CD4-positive, CD25-positive, alpha-beta regulatory T cell (primary cell): ENCODE measurements at regions not wholly inside any gene's neighbourhood (a gene's known extent, or its start where the extent isn't known, plus 50 kb on each side); places are given as distances from the start of the nearest gene placed in this dataset.

Experiments used
- ATAC-seq, 2 donors: fragments of 150-1000 bp; cut with Tn5 transposase; one replicate each; pipeline ENCODE4 v1.10.0; 2021; ENCODE audit warnings: low read depth in 2 of 2, moderate number of reproducible peaks in 2 of 2, moderate library complexity in 1 of 2
- DNase-seq, 3 donors: peaks; one replicate each; pipeline versions ENCODE4 v3.0.0 to v3.0.0-alpha.2; 2012 to 2022; ENCODE audit warnings: mixed read lengths in 1 of 3
- H3K27ac ChIP-seq: one replicate; pipeline ENCODE4 v1.7.0; 2013; ENCODE audit warnings: mild to moderate bottlenecking, low read length; ENCODE audit not compliant: insufficient read depth, poor library complexity, severe bottlenecking
- H3K27me3 ChIP-seq: one replicate; pipeline ENCODE4 v1.7.0; 2013; ENCODE audit warnings: low read length; ENCODE audit not compliant: control insufficient read depth, insufficient read depth
- H3K36me3 ChIP-seq: one replicate; pipeline ENCODE4 v1.7.0; 2013; ENCODE audit warnings: mild to moderate bottlenecking, low read length, moderate library complexity; ENCODE audit not compliant: control insufficient read depth, insufficient read depth
- H3K4me1 ChIP-seq: 2 replicates; pipeline ENCODE4 v1.7.0; 2013; ENCODE audit warnings: mild to moderate bottlenecking, low read length; ENCODE audit not compliant: insufficient read depth, control insufficient read depth, poor library complexity, severe bottlenecking
- H3K4me3 ChIP-seq: one replicate; pipeline ENCODE4 v1.7.0; 2013; ENCODE audit warnings: low read depth, mild to moderate bottlenecking, low read length, moderate library complexity
- H3K9me3 ChIP-seq, 2 experiments: 1 replicate in 1 of 2; 2 replicates in 1 of 2; pipeline ENCODE4 v1.7.0; 2013; ENCODE audit warnings: low read length in 2 of 2, mild to moderate bottlenecking in 1 of 2, moderate library complexity in 1 of 2; ENCODE audit not compliant: control insufficient read depth in 2 of 2
- H3K27ac Mint-ChIP-seq, 3 donors: one replicate each; pipeline ENCODE4 v1.8.0; 2020 to 2022; ENCODE audit warnings: mild to moderate bottlenecking in 3 of 3, mixed read lengths in 3 of 3, moderate library complexity in 2 of 3
- H3K27me3 Mint-ChIP-seq: one replicate; pipeline ENCODE4 v1.8.0; 2022; ENCODE audit warnings: mild to moderate bottlenecking, mixed read lengths
- H3K36me3 Mint-ChIP-seq: one replicate; pipeline ENCODE4 v1.8.0; 2020; ENCODE audit warnings: mixed read lengths
- H3K4me1 Mint-ChIP-seq, 4 donors: one replicate each; pipeline ENCODE4 v1.8.0; 2020 to 2022; ENCODE audit warnings: mixed read lengths in 4 of 4, mild to moderate bottlenecking in 1 of 4
- H3K4me3 Mint-ChIP-seq, 4 donors: one replicate each; pipeline ENCODE4 v1.8.0; 2020 to 2022; ENCODE audit warnings: mild to moderate bottlenecking in 4 of 4, mixed read lengths in 4 of 4, moderate library complexity in 3 of 4
- H3K9me3 Mint-ChIP-seq, 7 donors: one replicate each; pipeline ENCODE4 v1.8.0; 2020 to 2022; ENCODE audit warnings: mixed read lengths in 7 of 7, mild to moderate bottlenecking in 3 of 7, moderate library complexity in 2 of 7

DNA sequence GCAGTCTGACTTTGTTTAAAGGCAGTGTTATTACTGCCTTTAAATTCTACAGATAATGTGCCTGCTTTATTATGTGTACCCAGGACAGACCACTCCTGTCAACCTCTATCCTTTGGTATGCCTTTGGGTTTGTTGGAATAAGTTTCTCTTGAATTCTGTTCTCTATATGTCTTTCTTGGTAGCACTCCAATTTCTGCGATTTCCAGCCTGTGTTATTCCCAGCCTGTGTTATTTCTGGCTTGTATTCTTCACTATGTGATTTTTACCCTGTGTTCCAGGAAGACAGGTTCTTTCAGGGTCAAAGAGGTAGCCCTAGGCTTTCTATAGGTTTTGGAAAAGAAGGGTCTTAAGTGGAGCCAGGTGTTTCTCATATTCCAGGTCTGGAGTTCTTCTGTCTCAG lies 407.4 kb upstream of the AZI2 start:
- DNase-seq (no peak), ATAC-seq (no peak)
- no peaks in the 10 kb centered on the region for H3K27me3 ChIP-seq
- H3K4me3 ChIP-seq = no peak overlapping the region
- H3K9me3 ChIP-seq = no peaks in the 10 kb centered on the region
- H3K27me3 Mint-ChIP-seq = peaks cover 5% of the 10 kb centered on the region
- no peaks in the 10 kb centered on the region for H3K36me3 Mint-ChIP-seq
- no peak overlapping the region for H3K27ac ChIP-seq
- peaks cover 0 to 9% (median 3%) of the 10 kb centered on the region in 7 donors for H3K9me3 Mint-ChIP-seq
- no peaks in the 10 kb centered on the region for H3K36me3 ChIP-seq
- H3K4me1 Mint-ChIP-seq = no peaks in the 10 kb centered on the region
- H3K4me3 Mint-ChIP-seq = no peak overlapping the region
- H3K27ac Mint-ChIP-seq = no peak overlapping the region
- H3K4me1 ChIP-seq = no peaks in the 10 kb centered on the region

DNA sequence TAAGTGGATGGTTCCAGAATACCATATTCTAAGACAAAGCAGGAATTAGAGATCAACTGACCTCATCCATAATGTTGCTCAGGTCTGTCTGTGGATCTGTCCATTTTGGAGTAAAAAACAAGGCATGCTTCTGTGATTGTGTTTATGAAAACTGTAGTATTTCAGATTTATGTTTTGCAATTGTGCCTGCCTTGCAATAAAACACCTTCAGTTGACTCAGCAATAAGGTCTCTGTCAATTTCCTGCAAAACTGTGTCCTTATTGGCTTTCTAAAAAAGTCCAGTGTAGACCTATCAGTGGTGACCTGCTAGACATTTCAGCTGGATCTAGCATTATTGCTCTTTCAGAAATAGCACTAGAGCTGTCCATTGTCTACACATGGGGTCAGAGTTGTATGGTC lies 409.5 kb upstream of the AZI2 start:
- DNase-seq (no peak), ATAC-seq (no peak)
- Mint-ChIP-seq H3K27me3 (peaks cover 5% of the 10 kb centered on the region), H3K27ac (no peak overlapping the region), H3K4me1 (no peaks in the 10 kb centered on the region), H3K4me3 (no peak overlapping the region), H3K9me3 (peaks cover 0 to 7% (median 0%) of the 10 kb centered on the region in 7 donors), H3K36me3 (no peaks in the 10 kb centered on the region)
- H3K27me3 ChIP-seq = no peaks in the 10 kb centered on the region
- H3K4me3 ChIP-seq = no peak overlapping the region
- no peaks in the 10 kb centered on the region for H3K9me3 ChIP-seq
- no peaks in the 10 kb centered on the region for H3K36me3 ChIP-seq
- H3K27ac ChIP-seq = no peak overlapping the region
- no peaks in the 10 kb centered on the region for H3K4me1 ChIP-seq

DNA sequence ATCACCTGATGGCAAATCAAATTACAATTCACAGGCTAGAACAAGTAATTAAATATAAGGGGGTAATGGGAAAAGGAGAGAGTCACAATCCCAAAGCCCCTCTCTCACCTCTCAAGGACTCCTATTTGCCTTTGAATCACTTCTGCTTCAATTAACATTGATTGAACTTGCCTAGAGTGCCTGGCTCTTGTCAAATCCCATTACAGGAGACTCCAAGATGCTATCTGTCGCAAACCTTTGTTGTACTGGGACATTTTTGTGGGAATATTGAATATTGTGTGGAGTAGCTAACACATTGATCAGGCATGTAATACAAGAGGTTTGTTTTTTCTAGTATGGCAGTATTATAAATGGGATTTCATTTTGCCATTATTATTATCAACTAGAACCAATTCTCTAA lies 412.8 kb upstream of the AZI2 start:
- Mint-ChIP-seq H3K27me3 (peaks cover 5% of the 10 kb centered on the region), H3K36me3 (no peaks in the 10 kb centered on the region), H3K4me1 (no peaks in the 10 kb centered on the region), H3K9me3 (peaks cover 0 to 4% (median 0%) of the 10 kb centered on the region in 7 donors), H3K4me3 (no peak overlapping the region), H3K27ac (no peak overlapping the region)
- DNase-seq = no peak
- H3K9me3 ChIP-seq = no peaks in the 10 kb centered on the region
- ATAC-seq = no peak
- H3K4me3 ChIP-seq = no peak overlapping the region
- no peaks in the 10 kb centered on the region for H3K27me3 ChIP-seq
- no peak overlapping the region for H3K27ac ChIP-seq
- no peaks in the 10 kb centered on the region for H3K4me1 ChIP-seq
- no peaks in the 10 kb centered on the region for H3K36me3 ChIP-seq

DNA sequence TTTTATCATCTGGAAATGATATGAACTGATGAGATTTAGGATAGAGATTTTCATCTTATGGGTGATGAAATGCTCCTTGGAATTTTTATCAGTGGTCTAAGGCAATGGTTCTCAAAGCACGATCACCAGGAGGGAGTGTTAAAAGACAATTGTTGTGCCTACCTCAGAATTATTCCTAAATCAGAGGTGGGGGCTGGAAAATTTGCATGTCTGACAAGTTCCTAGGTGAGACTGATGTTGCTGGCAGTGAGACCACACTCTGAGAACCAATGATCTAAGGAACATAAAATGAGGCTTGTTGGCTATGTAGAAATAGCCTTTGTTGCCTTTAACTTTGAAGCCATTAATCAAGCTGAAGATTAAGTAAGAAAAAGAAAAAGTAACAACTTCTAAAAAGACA lies 416.6 kb upstream of the AZI2 start:
- H3K27ac Mint-ChIP-seq = no peak overlapping the region
- no peak for DNase-seq
- peaks cover 0 to 16% (median 3%) of the 10 kb centered on the region in 7 donors for H3K9me3 Mint-ChIP-seq

DNA sequence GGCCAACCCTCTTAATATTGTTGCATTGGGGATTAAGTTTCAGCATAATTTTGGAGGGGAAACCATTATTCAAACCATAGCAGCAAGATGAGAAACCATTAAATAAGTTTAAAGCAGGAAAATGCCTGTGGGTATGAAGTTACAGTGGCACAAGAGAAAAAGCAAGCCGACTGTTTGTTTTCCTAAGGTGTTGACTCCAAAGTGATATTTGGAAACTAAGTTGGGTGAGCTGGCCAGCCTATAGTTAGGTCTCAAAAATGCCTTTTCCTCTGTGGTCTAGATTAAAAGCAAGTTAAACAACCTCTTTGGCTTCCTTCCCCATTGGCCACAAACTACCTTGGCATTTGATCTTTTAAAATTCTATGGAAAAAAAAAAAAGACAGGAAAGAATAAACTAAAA lies 419.8 kb upstream of the AZI2 start:
- H3K27ac Mint-ChIP-seq = no peak overlapping the region
- H3K36me3 Mint-ChIP-seq = no peaks in the 10 kb centered on the region
- no peak for DNase-seq

More for the DNA sequence above, 416.6 kb upstream of the AZI2 start:
- H3K27me3 ChIP-seq = no peaks in the 10 kb centered on the region
- no peaks in the 10 kb centered on the region for H3K27me3 Mint-ChIP-seq
- H3K9me3 ChIP-seq = no peaks in the 10 kb centered on the region
- H3K4me3 Mint-ChIP-seq = no peak overlapping the region
- H3K4me1 Mint-ChIP-seq = no peaks in the 10 kb centered on the region
- ATAC-seq = no peak
- H3K36me3 Mint-ChIP-seq = no peaks in the 10 kb centered on the region
- no peak overlapping the region for H3K4me3 ChIP-seq
- no peak overlapping the region for H3K27ac ChIP-seq
- H3K4me1 ChIP-seq = no peaks in the 10 kb centered on the region
- no peaks in the 10 kb centered on the region for H3K36me3 ChIP-seq

DNA sequence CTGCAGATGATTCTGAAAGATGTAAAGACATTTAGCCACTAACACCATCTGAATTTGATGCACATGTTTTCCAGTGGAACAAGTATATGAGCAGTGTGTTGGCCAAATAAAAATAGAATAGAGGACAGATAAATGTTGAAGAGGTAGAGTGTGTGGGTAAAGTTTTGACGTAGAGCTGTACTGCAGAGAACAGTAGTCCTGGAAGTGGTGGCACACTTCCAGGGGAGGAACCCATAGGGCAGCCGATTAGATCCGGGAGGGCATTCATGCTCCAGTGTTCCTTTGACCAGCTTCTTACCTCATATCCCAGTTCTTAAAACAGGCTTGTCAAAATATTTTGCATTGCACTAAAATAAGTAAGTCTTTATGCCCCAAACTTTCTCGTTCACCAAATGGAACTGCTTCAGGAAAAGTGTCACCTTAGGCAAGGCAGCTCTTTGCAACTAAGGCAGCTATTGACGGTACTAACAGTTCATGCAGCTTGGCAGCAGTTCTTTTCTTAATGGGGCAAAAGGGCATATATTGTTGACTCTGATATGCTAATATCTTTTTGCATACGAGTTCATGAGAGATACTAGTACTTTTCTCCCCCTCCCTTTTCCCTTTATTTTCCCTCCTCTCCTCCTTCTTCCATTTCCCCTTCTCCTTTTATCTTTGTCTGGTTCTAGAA lies 429.3 kb upstream of the AZI2 start:
- Histone ChIP-seq H3K4me1 (no peaks in the 10 kb centered on the region), H3K36me3 (no peaks in the 10 kb centered on the region), H3K9me3 (no peaks in the 10 kb centered on the region), H3K27ac (no peak overlapping the region), H3K27me3 (no peaks in the 10 kb centered on the region), H3K4me3 (no peak overlapping the region)
- peaks cover 0 to 9% (median 2%) of the 10 kb centered on the region in 7 donors for H3K9me3 Mint-ChIP-seq
- no peak overlapping the region for H3K4me3 Mint-ChIP-seq
- H3K4me1 Mint-ChIP-seq = no peaks in the 10 kb centered on the region
- no peaks in the 10 kb centered on the region for H3K36me3 Mint-ChIP-seq
- H3K27me3 Mint-ChIP-seq = no peaks in the 10 kb centered on the region
- no peak for DNase-seq
- no peak for ATAC-seq
- H3K27ac Mint-ChIP-seq = no peak overlapping the region

More for the DNA sequence above, 419.8 kb upstream of the AZI2 start:
- Histone ChIP-seq H3K4me3 (no peak overlapping the region), H3K27ac (no peak overlapping the region), H3K4me1 (no peaks in the 10 kb centered on the region), H3K27me3 (no peaks in the 10 kb centered on the region), H3K36me3 (no peaks in the 10 kb centered on the region), H3K9me3 (peaks cover 0 to 8% of the 10 kb centered on the region in 2 experiments)
- Mint-ChIP-seq H3K9me3 (peaks cover 0 to 39% (median 12%) of the 10 kb centered on the region in 7 donors), H3K4me3 (no peak overlapping the region), H3K27me3 (no peaks in the 10 kb centered on the region), H3K4me1 (no peaks in the 10 kb centered on the region)
- ATAC-seq = no peak

DNA sequence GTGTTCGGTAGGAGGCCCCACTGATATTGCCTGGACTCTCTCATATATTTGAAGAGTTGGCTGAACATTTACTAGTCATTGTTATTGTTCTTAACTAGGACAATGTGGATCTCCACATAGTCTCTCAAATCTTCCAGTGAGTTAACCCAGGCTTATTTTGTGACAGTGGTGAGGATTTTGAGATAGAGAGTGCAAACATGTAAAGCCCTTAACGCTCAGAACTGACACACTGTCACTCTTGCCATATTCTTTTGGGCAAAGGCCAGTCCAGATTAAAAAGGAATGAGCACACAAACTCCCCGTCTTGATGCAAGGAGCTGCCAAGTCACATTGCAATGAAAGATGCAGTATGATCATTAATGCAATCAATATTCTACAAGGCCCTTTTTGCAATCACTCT lies 431.9 kb upstream of the AZI2 start:
- no peaks in the 10 kb centered on the region for H3K4me1 Mint-ChIP-seq
- no peaks in the 10 kb centered on the region for H3K36me3 Mint-ChIP-seq

GRCh38 chr3:28781053-28781452 lies 432.4 kb upstream of the AZI2 start:
- no peaks in the 10 kb centered on the region for H3K4me1 ChIP-seq
- Mint-ChIP-seq H3K27me3 (no peaks in the 10 kb centered on the region), H3K9me3 (peaks cover 0 to 1% (median 0%) of the 10 kb centered on the region in 7 donors), H3K4me1 (no peaks in the 10 kb centered on the region), H3K36me3 (no peaks in the 10 kb centered on the region), H3K4me3 (no peak overlapping the region), H3K27ac (no peak overlapping the region)
- no peak for ATAC-seq
- no peak overlapping the region for H3K4me3 ChIP-seq
- no peaks in the 10 kb centered on the region for H3K36me3 ChIP-seq
- no peaks in the 10 kb centered on the region for H3K9me3 ChIP-seq
- no peaks in the 10 kb centered on the region for H3K27me3 ChIP-seq
- DNase-seq = no peak
- H3K27ac ChIP-seq = no peak overlapping the region

More for the DNA sequence above, 431.9 kb upstream of the AZI2 start:
- DNase-seq = no peak
- Mint-ChIP-seq H3K4me3 (no peak overlapping the region), H3K27me3 (no peaks in the 10 kb centered on the region), H3K27ac (no peak overlapping the region), H3K9me3 (peaks cover 0 to 4% (median 0%) of the 10 kb centered on the region in 7 donors)
- H3K4me3 ChIP-seq = no peak overlapping the region
- H3K27ac ChIP-seq = no peak overlapping the region
- H3K36me3 ChIP-seq = no peaks in the 10 kb centered on the region
- no peaks in the 10 kb centered on the region for H3K4me1 ChIP-seq
- no peaks in the 10 kb centered on the region for H3K27me3 ChIP-seq
- no peaks in the 10 kb centered on the region for H3K9me3 ChIP-seq
- no peak for ATAC-seq
